ENCODE measurements at regions not wholly inside any gene's neighbourhood (a gene's known extent, or its start where the extent isn't known, plus 50 kb on each side); places are given as distances from the start of the nearest gene placed in this dataset.

DNA sequence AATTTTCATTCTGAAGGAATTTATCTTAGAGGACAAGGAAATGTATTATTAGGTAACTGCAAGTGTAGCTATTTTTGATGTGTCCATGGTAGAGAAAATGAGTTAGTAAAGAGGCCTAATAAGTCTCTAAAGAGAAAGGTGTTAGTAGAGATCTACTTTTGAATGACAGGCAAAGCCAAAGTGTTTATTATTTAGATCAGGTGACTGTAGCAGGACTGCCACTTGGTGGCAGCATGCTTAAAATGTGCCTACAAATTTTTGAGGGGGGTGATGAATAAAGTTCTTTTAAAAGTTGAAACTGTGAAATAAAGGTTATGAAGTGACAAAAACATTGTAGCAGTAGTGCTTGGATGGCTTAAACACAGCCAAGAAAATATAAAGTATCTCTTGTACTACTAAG lies 421.5 kb upstream of the MEIS1 start:
- POLR2A ChIA-PET = no interaction called here
- Histone ChIP-seq H3K4me1 (ENCODE audit: control insufficient read depth, insufficient read depth, low read length) (no peaks in the 10 kb centered on the region), H3K4me3 (ENCODE audit: low read depth, low read length) (no peak overlapping the region), H3K36me3 (ENCODE audit: control insufficient read depth in 2 of 2, insufficient read depth in 1 of 2, low read length in 2 of 2) (no peaks in the 10 kb centered on the region), H3K9me3 (ENCODE audit: control insufficient read depth, insufficient read depth, low read depth, low read length) (no peaks in the 10 kb centered on the region; the same call in 1 of the 2 replicates), H3K27ac (ENCODE audit: extremely low read depth, low read depth, low read length) (no peak overlapping the region)
- CTCF ChIA-PET = interaction anchor here (0.6 to 1.0 kb wide), 3 partner anchors 287 to 995 kb away, joined by 3 to 4 read pairs (median 3); no protein-coding TSS in a partner anchor
- TF ChIP-seq ZNF121 (tag by site-specific recombination; IDR thresholded peaks at IDR 0.05) (no peak), ZNF391 (tag by site-specific recombination; IDR thresholded peaks at IDR 0.05; ENCODE audit: borderline replicate concordance, low read depth) (0 out of 2 replicates have a peak, but pooled peaks have one; percentile 64), GFI1B (tag by site-specific recombination; IDR thresholded peaks at IDR 0.05) (no peak), ZXDB (tag by site-specific recombination; IDR thresholded peaks at IDR 0.05) (no peak), ZNF629 (tag by site-specific recombination; IDR thresholded peaks at IDR 0.05) (no peak), ZBTB1 (tag by site-specific recombination; IDR thresholded peaks at IDR 0.05) (no peak), ZNF530 (tag by site-specific recombination; IDR thresholded peaks at IDR 0.05; ENCODE audit: low read depth) (no peak)
- TF ChIP-seq, protein P1, sequence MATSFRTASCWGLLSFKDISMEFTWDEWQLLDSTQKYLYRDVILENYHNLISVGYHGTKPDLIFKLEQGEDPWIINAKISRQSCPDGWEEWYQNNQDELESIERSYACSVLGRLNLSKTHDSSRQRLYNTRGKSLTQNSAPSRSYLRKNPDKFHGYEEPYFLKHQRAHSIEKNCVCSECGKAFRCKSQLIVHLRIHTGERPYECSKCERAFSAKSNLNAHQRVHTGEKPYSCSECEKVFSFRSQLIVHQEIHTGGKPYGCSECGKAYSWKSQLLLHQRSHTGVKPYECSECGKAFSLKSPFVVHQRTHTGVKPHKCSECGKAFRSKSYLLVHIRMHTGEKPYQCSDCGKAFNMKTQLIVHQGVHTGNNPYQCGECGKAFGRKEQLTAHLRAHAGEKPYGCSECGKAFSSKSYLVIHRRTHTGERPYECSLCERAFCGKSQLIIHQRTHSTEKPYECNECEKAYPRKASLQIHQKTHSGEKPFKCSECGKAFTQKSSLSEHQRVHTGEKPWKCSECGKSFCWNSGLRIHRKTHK (tag by site-specific recombination; IDR thresholded peaks at IDR 0.05) = no peak
- TF ChIP-seq, protein P2, sequence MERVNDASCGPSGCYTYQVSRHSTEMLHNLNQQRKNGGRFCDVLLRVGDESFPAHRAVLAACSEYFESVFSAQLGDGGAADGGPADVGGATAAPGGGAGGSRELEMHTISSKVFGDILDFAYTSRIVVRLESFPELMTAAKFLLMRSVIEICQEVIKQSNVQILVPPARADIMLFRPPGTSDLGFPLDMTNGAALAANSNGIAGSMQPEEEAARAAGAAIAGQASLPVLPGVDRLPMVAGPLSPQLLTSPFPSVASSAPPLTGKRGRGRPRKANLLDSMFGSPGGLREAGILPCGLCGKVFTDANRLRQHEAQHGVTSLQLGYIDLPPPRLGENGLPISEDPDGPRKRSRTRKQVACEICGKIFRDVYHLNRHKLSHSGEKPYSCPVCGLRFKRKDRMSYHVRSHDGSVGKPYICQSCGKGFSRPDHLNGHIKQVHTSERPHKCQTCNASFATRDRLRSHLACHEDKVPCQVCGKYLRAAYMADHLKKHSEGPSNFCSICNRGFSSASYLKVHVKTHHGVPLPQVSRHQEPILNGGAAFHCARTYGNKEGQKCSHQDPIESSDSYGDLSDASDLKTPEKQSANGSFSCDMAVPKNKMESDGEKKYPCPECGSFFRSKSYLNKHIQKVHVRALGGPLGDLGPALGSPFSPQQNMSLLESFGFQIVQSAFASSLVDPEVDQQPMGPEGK (tag by site-specific recombination; IDR thresholded peaks at IDR 0.05) = no peak
- TF ChIP-seq, protein P3, sequence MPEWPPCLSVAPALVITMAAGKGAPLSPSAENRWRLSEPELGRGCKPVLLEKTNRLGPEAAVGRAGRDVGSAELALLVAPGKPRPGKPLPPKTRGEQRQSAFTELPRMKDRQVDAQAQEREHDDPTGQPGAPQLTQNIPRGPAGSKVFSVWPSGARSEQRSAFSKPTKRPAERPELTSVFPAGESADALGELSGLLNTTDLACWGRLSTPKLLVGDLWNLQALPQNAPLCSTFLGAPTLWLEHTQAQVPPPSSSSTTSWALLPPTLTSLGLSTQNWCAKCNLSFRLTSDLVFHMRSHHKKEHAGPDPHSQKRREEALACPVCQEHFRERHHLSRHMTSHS (tag by site-specific recombination; IDR thresholded peaks at IDR 0.05) = no peak
- TF ChIP-seq, protein P4, sequence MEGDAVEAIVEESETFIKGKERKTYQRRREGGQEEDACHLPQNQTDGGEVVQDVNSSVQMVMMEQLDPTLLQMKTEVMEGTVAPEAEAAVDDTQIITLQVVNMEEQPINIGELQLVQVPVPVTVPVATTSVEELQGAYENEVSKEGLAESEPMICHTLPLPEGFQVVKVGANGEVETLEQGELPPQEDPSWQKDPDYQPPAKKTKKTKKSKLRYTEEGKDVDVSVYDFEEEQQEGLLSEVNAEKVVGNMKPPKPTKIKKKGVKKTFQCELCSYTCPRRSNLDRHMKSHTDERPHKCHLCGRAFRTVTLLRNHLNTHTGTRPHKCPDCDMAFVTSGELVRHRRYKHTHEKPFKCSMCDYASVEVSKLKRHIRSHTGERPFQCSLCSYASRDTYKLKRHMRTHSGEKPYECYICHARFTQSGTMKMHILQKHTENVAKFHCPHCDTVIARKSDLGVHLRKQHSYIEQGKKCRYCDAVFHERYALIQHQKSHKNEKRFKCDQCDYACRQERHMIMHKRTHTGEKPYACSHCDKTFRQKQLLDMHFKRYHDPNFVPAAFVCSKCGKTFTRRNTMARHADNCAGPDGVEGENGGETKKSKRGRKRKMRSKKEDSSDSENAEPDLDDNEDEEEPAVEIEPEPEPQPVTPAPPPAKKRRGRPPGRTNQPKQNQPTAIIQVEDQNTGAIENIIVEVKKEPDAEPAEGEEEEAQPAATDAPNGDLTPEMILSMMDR (tag by site-specific recombination; IDR thresholded peaks at IDR 0.05) = 0 out of 2 replicates have a peak, but pooled peaks have one; percentile 9

DNA sequence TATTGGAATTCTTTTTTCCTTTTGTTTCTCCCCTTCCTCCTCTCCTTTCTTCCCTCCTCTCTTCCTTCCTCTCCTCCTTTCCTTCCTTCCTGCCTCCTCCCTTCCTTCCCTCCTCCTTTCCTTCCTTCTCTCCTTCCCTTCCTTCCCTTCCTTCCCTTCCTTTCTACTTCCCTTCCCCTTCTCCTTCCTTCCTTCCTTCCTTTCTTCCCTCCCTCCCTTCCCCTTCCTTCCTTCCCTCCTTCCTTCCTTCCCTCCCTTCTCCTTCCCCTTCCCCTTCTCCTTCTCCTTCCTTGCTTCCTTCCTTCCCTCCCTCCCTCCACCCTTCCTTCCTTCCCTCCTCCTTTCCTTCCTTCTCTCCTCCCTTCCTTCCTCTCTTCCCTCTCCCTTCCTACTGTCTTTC lies 431.0 kb upstream of the MEIS1 start:
- Histone ChIP-seq H3K4me1 (ENCODE audit: control insufficient read depth, insufficient read depth, low read length) (no peaks in the 10 kb centered on the region; the same call in 1 of the 2 replicates), H3K9me3 (ENCODE audit: control insufficient read depth, insufficient read depth, low read depth, low read length) (no peaks in the 10 kb centered on the region), H3K4me3 (ENCODE audit: low read depth, low read length) (no peak overlapping the region), H3K27ac (ENCODE audit: extremely low read depth, low read depth, low read length) (no peak overlapping the region), H3K36me3 (ENCODE audit: control insufficient read depth in 2 of 2, insufficient read depth in 1 of 2, low read length in 2 of 2) (no peaks in the 10 kb centered on the region)
- POLR2A ChIA-PET = no interaction called here
- CTCF ChIA-PET = no interaction called here
- TF ChIP-seq ZNF366 (tag by site-specific recombination; conservative IDR thresholded peaks at IDR 0.05) (peak; percentile 88), KLF16 (tag by site-specific recombination; IDR thresholded peaks at IDR 0.05) (0 out of 2 replicates have a peak, but pooled peaks have one; percentile 24)
- TF ChIP-seq, protein P5, sequence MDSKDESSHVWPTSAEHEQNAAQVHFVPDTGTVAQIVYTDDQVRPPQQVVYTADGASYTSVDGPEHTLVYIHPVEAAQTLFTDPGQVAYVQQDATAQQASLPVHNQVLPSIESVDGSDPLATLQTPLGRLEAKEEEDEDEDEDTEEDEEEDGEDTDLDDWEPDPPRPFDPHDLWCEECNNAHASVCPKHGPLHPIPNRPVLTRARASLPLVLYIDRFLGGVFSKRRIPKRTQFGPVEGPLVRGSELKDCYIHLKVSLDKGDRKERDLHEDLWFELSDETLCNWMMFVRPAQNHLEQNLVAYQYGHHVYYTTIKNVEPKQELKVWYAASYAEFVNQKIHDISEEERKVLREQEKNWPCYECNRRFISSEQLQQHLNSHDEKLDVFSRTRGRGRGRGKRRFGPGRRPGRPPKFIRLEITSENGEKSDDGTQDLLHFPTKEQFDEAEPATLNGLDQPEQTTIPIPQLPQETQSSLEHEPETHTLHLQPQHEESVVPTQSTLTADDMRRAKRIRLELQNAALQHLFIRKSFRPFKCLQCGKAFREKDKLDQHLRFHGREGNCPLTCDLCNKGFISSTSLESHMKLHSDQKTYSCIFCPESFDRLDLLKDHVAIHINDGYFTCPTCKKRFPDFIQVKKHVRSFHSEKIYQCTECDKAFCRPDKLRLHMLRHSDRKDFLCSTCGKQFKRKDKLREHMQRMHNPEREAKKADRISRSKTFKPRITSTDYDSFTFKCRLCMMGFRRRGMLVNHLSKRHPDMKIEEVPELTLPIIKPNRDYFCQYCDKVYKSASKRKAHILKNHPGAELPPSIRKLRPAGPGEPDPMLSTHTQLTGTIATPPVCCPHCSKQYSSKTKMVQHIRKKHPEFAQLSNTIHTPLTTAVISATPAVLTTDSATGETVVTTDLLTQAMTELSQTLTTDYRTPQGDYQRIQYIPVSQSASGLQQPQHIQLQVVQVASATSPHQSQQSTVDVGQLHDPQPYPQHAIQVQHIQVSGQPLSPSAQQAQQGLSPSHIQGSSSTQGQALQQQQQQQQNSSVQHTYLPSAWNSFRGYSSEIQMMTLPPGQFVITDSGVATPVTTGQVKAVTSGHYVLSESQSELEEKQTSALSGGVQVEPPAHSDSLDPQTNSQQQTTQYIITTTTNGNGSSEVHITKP (tag by site-specific recombination; IDR thresholded peaks at IDR 0.05) = no peak
